Adrenal gland (tissue), 5 donors: ENCODE measurements at regions not wholly inside any gene's neighbourhood (a gene's known extent, or its start where the extent isn't known, plus 50 kb on each side); places are given as distances from the start of the nearest gene placed in this dataset.

Source experiments
- POLR2A ChIP-seq, 2 donors: fragments of 450-650 bp; IDR thresholded peaks; one replicate each; pipeline ENCODE4 v1.6.1; 2017; ENCODE audit warnings: antibody characterized with exemption in 2 of 2, mild to moderate bottlenecking in 2 of 2, moderate library complexity in 1 of 2
- TF ChIP-seq, protein P1 (sequence below), 6 experiments: fragments of 450-650 bp in 4 of 6; fragments of 200-600 bp in 2 of 6; sonication (generic) in 1 of 6; IDR thresholded peaks; 1 replicate in 5 of 6; 2 replicates in 1 of 6; pipeline versions ENCODE4 v1.5.1 to v1.8.0; 2016 to 2021; ENCODE audit warnings: antibody characterized with exemption in 6 of 6, mild to moderate bottlenecking in 2 of 6, moderate library complexity in 1 of 6
- donor health status: DM: no; HTN: no; CAD: no.

DNA sequence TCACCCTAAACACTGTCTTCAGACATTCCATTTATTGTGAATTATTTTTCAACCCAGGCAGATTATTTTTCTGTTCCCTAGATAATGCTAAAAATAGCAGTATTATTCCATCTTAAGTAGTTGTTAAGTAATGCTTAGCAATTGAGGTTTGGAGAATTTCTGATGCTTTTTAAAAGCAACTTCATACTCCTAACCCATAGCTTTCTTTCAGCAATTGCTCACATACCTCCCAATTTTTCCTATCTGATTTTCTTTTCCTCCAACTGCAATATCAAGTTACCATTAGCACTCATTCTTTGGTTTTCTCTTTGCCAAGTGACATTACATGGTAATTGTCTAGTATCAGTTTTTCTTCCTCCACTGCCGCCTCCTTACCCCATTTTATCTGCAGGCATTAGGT lies 104.7 kb downstream of the GPR85 start:
- TF ChIP-seq, protein P1, sequence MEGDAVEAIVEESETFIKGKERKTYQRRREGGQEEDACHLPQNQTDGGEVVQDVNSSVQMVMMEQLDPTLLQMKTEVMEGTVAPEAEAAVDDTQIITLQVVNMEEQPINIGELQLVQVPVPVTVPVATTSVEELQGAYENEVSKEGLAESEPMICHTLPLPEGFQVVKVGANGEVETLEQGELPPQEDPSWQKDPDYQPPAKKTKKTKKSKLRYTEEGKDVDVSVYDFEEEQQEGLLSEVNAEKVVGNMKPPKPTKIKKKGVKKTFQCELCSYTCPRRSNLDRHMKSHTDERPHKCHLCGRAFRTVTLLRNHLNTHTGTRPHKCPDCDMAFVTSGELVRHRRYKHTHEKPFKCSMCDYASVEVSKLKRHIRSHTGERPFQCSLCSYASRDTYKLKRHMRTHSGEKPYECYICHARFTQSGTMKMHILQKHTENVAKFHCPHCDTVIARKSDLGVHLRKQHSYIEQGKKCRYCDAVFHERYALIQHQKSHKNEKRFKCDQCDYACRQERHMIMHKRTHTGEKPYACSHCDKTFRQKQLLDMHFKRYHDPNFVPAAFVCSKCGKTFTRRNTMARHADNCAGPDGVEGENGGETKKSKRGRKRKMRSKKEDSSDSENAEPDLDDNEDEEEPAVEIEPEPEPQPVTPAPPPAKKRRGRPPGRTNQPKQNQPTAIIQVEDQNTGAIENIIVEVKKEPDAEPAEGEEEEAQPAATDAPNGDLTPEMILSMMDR (IDR thresholded peaks at IDR 0.05), result no peak
- no peak for TF ChIP-seq POLR2A (IDR thresholded peaks at IDR 0.05)
